HEK293 (cell line): ENCODE measurements at regions not wholly inside any gene's neighbourhood (a gene's known extent, or its start where the extent isn't known, plus 50 kb on each side); places are given as distances from the start of the nearest gene placed in this dataset.

ENCODE experiments used
- CTCF ChIA-PET: fragments of 350-600 bp; formaldehyde crosslinking; extraction: SDS; loops from one replicate; lab custom pipeline; 2021; ENCODE audit warnings: antibody characterized with exemption; lab: Yijun Ruan, JAX
- POLR2A ChIA-PET: fragments of 300-600 bp; formaldehyde crosslinking; extraction: SDS; loops from one replicate; lab custom pipeline; 2020; ENCODE audit warnings: antibody characterized with exemption, inconsistent platforms; lab: Yijun Ruan, JAX
- H3K27ac ChIP-seq: fragments of 200-500 bp; sonication (Bioruptor generic); 2 replicates; pipeline ENCODE4 v1.5.1; 2014; ENCODE audit warnings: low read depth, low read length, control low read depth, inconsistent platforms; ENCODE audit errors: extremely low read depth
- H3K36me3 ChIP-seq, 2 experiments: fragments of 200-500 bp in 1 of 2; sonication (Bioruptor generic) in 1 of 2; 1 replicate in 1 of 2; 2 replicates in 1 of 2; pipeline ENCODE4 v1.5.1; 2014 to 2017; ENCODE audit warnings: inconsistent platforms in 2 of 2, low read length in 2 of 2; ENCODE audit not compliant: control insufficient read depth in 2 of 2, insufficient read depth in 1 of 2
- H3K4me1 ChIP-seq: fragments of 200-500 bp; sonication (Bioruptor generic); 2 replicates; pipeline ENCODE4 v1.5.1; 2014; ENCODE audit warnings: mild to moderate bottlenecking, low read length, inconsistent platforms; ENCODE audit not compliant: control insufficient read depth, insufficient read depth
- H3K4me3 ChIP-seq: 2 replicates; pipeline ENCODE4 v1.5.1; 2011; ENCODE audit warnings: low read depth, mild to moderate bottlenecking, control low read depth, low read length, moderate library complexity
- H3K9me3 ChIP-seq: fragments of 200-500 bp; sonication (Bioruptor generic); 2 replicates; pipeline ENCODE4 v1.5.1; 2014; ENCODE audit warnings: low read depth, low read length, inconsistent platforms; ENCODE audit not compliant: control insufficient read depth, insufficient read depth
- TCF7L2 ChIP-seq: IDR thresholded peaks from 2 replicates; pipeline ENCODE4 v1.6.1; 2011; ENCODE audit warnings: low read depth, mild to moderate bottlenecking, inconsistent platforms, low read length, moderate library complexity, borderline replicate concordance
- ZFHX2 ChIP-seq: fragments of 450-650 bp; formaldehyde crosslinking; conservative IDR thresholded peaks from 2 replicates; pipeline ENCODE4 v1.5.1; 2016; ENCODE audit warnings: missing biosample characterization, missing genetic modification characterization
- ZIC2 ChIP-seq: fragments of 450-650 bp; formaldehyde crosslinking; IDR thresholded peaks from 2 replicates; pipeline ENCODE4 v1.5.1; 2016; ENCODE audit warnings: missing biosample characterization, missing genetic modification characterization
- ZNF10 ChIP-seq: fragments of 450-650 bp; formaldehyde crosslinking; IDR thresholded peaks from 2 replicates; pipeline ENCODE4 v1.5.1; 2017; ENCODE audit warnings: missing biosample characterization, missing genetic modification characterization
- ZNF138 ChIP-seq: fragments of 450-650 bp; formaldehyde crosslinking; IDR thresholded peaks from 2 replicates; pipeline ENCODE4 v1.5.1; 2016; ENCODE audit warnings: missing biosample characterization, missing genetic modification characterization, borderline replicate concordance
- ZNF23 ChIP-seq: fragments of 450-650 bp; formaldehyde crosslinking; IDR thresholded peaks from 2 replicates; pipeline ENCODE4 v1.5.1; 2016; ENCODE audit warnings: missing biosample characterization, missing genetic modification characterization, borderline replicate concordance
- ZNF558 ChIP-seq: fragments of 450-650 bp; formaldehyde crosslinking; IDR thresholded peaks from 2 replicates; pipeline ENCODE4 v1.5.1; 2016; ENCODE audit warnings: missing biosample characterization, missing genetic modification characterization
- ZNF560 ChIP-seq: fragments of 450-650 bp; formaldehyde crosslinking; IDR thresholded peaks from 2 replicates; pipeline ENCODE4 v1.5.1; 2017; ENCODE audit warnings: missing biosample characterization, missing genetic modification characterization, borderline replicate concordance
- ZNF791 ChIP-seq: fragments of 450-650 bp; formaldehyde crosslinking; IDR thresholded peaks from 2 replicates; pipeline ENCODE4 v1.5.1; 2016; ENCODE audit warnings: missing biosample characterization, missing genetic modification characterization
- TF ChIP-seq, protein P1 (sequence below): fragments of 450-650 bp; formaldehyde crosslinking; IDR thresholded peaks from 2 replicates; pipeline ENCODE4 v1.5.1; 2016; ENCODE audit warnings: missing biosample characterization, missing genetic modification characterization
- TF ChIP-seq, protein P2 (sequence below): fragments of 450-650 bp; formaldehyde crosslinking; IDR thresholded peaks from 2 replicates; pipeline ENCODE4 v1.5.1; 2016; ENCODE audit warnings: missing biosample characterization, missing genetic modification characterization
- TF ChIP-seq, protein P3 (sequence below): fragments of 450-650 bp; formaldehyde crosslinking; IDR thresholded peaks from 2 replicates; pipeline ENCODE4 v1.5.1; 2016; ENCODE audit warnings: missing biosample characterization, missing genetic modification characterization, low read depth
- TF ChIP-seq, protein P4 (sequence below): fragments of 450-650 bp; formaldehyde crosslinking; conservative IDR thresholded peaks from 2 replicates; pipeline ENCODE4 v1.5.1; 2016; ENCODE audit warnings: low read depth, missing biosample characterization, missing genetic modification characterization
- TF ChIP-seq, protein P5 (sequence below): fragments of 450-650 bp; formaldehyde crosslinking; IDR thresholded peaks from 2 replicates; pipeline ENCODE4 v1.5.1; 2017; ENCODE audit warnings: missing biosample characterization, mild to moderate bottlenecking, missing genetic modification characterization, moderate library complexity
- TF ChIP-seq, protein P6 (sequence below): fragments of 450-650 bp; formaldehyde crosslinking; IDR thresholded peaks from 2 replicates; pipeline ENCODE4 v1.5.1; 2017; ENCODE audit warnings: missing biosample characterization, missing genetic modification characterization

DNA sequence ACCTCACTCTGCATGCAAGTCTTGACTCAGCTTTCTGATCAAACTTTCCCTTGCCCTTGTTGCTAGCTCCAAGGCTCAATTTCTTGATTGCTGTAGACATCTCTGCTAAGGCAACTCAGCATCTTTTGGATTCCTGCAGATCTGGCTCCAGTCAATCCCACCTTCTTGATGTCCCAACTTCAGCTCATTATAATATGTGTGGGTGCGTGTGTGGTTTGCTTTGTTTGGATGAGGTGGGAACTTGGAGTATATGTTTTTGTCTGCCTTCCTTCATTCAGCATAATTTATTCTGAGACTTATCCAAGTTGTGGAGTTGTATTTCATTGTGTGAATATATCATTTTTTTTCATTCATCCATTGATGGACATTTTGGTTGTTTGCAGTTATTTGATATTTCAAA, 364.8 kb upstream of the IGFBP3 start (continued):
- TF ChIP-seq, protein P1, sequence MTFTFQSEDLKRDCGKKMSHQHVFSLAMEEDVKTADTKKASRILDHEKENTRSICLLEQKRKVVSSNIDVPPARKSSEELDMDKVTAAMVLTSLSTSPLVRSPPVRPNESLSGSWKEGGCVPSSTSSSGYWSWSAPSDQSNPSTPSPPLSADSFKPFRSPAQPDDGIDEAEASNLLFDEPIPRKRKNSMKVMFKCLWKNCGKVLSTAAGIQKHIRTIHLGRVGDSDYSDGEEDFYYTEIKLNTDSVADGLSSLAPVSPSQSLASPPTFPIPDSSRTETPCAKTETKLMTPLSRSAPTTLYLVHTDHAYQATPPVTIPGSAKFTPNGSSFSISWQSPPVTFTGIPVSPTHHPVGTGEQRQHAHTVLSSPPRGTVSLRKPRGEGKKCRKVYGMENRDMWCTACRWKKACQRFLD (tag by site-specific recombination) = no peak
- no peak for TF ChIP-seq ZNF138
- TF ChIP-seq, protein P2, sequence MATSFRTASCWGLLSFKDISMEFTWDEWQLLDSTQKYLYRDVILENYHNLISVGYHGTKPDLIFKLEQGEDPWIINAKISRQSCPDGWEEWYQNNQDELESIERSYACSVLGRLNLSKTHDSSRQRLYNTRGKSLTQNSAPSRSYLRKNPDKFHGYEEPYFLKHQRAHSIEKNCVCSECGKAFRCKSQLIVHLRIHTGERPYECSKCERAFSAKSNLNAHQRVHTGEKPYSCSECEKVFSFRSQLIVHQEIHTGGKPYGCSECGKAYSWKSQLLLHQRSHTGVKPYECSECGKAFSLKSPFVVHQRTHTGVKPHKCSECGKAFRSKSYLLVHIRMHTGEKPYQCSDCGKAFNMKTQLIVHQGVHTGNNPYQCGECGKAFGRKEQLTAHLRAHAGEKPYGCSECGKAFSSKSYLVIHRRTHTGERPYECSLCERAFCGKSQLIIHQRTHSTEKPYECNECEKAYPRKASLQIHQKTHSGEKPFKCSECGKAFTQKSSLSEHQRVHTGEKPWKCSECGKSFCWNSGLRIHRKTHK (tag by site-specific recombination) = no peak

DNA sequence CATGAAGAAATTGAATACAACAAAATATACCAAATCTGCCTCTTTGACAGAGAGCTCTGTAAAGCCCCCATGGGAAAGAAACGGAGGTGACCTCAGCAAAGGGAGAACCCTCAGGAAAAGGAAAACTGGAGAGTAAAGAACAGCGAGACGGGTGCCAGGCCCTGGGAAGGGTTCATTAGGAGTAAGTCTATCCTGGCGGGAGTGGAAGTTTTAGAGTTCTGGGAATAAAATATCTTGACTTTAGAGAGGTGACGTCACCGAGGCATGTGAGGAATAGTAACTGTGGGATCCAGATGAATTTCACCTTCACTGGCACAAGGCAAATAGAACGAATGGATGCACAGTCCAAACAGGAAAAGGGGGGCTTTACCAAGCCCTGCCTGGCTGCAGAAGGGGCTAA, 362.8 kb upstream of the IGFBP3 start:
- ChIA-PET POLR2A (no interaction called here), CTCF (no interaction called here)
- H3K27ac ChIP-seq = no peak overlapping the region
- TF ChIP-seq, protein P3, sequence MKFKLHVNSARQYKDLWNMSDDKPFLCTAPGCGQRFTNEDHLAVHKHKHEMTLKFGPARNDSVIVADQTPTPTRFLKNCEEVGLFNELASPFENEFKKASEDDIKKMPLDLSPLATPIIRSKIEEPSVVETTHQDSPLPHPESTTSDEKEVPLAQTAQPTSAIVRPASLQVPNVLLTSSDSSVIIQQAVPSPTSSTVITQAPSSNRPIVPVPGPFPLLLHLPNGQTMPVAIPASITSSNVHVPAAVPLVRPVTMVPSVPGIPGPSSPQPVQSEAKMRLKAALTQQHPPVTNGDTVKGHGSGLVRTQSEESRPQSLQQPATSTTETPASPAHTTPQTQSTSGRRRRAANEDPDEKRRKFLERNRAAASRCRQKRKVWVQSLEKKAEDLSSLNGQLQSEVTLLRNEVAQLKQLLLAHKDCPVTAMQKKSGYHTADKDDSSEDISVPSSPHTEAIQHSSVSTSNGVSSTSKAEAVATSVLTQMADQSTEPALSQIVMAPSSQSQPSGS (tag by site-specific recombination) = peak; percentile 65
- TF ChIP-seq, protein P4, sequence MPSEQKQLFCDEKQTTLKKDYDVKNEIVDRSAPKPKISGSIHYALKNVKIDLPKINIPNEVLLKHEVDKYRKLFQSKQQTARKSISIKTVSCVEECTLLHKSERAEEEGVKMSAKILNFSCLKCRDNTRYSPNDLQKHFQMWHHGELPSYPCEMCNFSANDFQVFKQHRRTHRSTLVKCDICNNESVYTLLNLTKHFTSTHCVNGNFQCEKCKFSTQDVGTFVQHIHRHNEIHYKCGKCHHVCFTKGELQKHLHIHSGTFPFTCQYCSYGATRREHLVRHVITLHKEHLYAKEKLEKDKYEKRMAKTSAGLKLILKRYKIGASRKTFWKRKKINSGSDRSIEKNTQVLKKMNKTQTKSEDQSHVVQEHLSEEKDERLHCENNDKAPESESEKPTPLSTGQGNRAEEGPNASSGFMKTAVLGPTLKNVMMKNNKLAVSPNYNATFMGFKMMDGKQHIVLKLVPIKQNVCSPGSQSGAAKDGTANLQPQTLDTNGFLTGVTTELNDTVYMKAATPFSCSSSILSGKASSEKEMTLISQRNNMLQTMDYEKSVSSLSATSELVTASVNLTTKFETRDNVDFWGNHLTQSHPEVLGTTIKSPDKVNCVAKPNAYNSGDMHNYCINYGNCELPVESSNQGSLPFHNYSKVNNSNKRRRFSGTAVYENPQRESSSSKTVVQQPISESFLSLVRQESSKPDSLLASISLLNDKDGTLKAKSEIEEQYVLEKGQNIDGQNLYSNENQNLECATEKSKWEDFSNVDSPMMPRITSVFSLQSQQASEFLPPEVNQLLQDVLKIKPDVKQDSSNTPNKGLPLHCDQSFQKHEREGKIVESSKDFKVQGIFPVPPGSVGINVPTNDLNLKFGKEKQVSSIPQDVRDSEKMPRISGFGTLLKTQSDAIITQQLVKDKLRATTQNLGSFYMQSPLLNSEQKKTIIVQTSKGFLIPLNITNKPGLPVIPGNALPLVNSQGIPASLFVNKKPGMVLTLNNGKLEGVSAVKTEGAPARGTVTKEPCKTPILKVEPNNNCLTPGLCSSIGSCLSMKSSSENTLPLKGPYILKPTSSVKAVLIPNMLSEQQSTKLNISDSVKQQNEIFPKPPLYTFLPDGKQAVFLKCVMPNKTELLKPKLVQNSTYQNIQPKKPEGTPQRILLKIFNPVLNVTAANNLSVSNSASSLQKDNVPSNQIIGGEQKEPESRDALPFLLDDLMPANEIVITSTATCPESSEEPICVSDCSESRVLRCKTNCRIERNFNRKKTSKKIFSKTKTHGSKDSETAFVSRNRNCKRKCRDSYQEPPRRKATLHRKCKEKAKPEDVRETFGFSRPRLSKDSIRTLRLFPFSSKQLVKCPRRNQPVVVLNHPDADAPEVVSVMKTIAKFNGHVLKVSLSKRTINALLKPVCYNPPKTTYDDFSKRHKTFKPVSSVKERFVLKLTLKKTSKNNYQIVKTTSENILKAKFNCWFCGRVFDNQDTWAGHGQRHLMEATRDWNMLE (tag by site-specific recombination) = no peak
- H3K36me3 ChIP-seq = no peaks in the 10 kb centered on the region
- H3K4me1 ChIP-seq = no peaks in the 10 kb centered on the region
- no peak overlapping the region for H3K4me3 ChIP-seq
- H3K9me3 ChIP-seq = no peaks in the 10 kb centered on the region

DNA sequence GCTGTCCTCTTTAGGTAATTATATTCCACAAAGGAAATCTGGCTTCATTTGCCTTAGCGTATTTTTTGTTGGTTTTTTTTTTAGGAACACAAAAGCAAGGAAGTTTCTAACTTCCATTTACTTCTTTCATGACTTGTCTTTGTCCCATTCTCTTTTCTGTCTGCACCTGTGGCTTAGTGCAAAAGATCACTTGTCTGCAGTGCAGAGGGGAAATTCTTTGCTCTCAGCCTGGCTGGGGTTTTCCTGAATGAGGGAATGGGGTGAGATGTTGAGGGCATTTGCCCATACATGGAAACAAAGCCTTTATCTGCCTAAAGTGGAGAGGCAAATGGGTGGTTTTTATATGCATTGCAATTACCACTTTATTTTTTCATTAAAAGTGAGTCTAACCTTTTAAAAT, 361.1 kb upstream of the IGFBP3 start:
- POLR2A ChIA-PET = interaction anchor here (0.6 to 0.7 kb wide), 2 partner anchors 23 to 32 kb away, joined by 4 to 5 read pairs; no protein-coding TSS in a partner anchor
- H3K4me1 ChIP-seq = no peaks in the 10 kb centered on the region
- H3K36me3 ChIP-seq = no peaks in the 10 kb centered on the region
- no peak for TF ChIP-seq ZNF791
- H3K9me3 ChIP-seq = no peaks in the 10 kb centered on the region
- CTCF ChIA-PET = no interaction called here
- H3K4me3 ChIP-seq = no peak overlapping the region
- H3K27ac ChIP-seq = no peak overlapping the region

DNA sequence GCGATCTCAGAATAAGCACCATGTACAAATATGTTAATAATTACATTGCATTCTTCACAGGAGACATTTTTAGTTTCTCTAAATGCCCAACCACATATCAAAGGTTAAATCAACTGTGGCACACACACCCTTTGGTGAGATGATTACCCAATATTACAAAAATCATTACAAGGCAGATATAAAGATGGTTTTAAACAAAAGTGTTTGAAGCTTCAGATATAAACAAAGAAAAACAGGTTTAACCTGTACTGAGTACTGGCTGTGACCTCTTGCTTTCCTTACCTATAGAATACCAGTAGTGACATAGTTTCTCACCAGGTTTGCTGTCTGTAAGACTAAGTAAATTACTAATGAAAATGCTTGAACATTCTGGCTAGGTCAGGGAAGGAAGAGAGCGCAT, 360.0 kb upstream of the IGFBP3 start:
- no peak overlapping the region for H3K4me3 ChIP-seq
- no peak overlapping the region for H3K27ac ChIP-seq
- H3K4me1 ChIP-seq = no peaks in the 10 kb centered on the region
- no peaks in the 10 kb centered on the region for H3K36me3 ChIP-seq
- H3K9me3 ChIP-seq = no peaks in the 10 kb centered on the region
- ChIA-PET CTCF (interaction anchor here (0.7 kb wide), 1 partner anchor 668 kb away, joined by 3 read pairs; no protein-coding TSS in a partner anchor), POLR2A (interaction anchor here (0.6 kb wide), 2 partner anchors 30 to 52 kb away, joined by 3 to 5 read pairs; no protein-coding TSS in a partner anchor)
- TF ChIP-seq ZFHX2 (tag by site-specific recombination) (no peak), ZNF23 (tag by site-specific recombination) (no peak), ZNF558 (tag by site-specific recombination) (no peak), ZIC2 (tag by site-specific recombination) (no peak), ZNF560 (tag by site-specific recombination) (no peak), TCF7L2 (no peak), ZNF10 (no peak)
- TF ChIP-seq, protein P2 (tag by site-specific recombination) = no peak
- TF ChIP-seq, protein P5, sequence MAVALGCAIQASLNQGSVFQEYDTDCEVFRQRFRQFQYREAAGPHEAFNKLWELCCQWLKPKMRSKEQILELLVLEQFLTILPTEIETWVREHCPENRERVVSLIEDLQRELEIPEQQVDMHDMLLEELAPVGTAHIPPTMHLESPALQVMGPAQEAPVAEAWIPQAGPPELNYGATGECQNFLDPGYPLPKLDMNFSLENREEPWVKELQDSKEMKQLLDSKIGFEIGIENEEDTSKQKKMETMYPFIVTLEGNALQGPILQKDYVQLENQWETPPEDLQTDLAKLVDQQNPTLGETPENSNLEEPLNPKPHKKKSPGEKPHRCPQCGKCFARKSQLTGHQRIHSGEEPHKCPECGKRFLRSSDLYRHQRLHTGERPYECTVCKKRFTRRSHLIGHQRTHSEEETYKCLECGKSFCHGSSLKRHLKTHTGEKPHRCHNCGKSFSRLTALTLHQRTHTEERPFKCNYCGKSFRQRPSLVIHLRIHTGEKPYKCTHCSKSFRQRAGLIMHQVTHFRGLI (tag by site-specific recombination) = no peak
- TF ChIP-seq, protein P6, sequence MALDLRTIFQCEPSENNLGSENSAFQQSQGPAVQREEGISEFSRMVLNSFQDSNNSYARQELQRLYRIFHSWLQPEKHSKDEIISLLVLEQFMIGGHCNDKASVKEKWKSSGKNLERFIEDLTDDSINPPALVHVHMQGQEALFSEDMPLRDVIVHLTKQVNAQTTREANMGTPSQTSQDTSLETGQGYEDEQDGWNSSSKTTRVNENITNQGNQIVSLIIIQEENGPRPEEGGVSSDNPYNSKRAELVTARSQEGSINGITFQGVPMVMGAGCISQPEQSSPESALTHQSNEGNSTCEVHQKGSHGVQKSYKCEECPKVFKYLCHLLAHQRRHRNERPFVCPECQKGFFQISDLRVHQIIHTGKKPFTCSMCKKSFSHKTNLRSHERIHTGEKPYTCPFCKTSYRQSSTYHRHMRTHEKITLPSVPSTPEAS (tag by site-specific recombination) = no peak
